ENCODE measurements at regions not wholly inside any gene's neighbourhood (a gene's known extent, or its start where the extent isn't known, plus 50 kb on each side); places are given as distances from the start of the nearest gene placed in this dataset.
"Not testable (repeated sequence)": the region's sequence is repeated elsewhere in the genome, so short reads cannot be mapped to it uniquely, and the experiment has no call there.

DNA sequence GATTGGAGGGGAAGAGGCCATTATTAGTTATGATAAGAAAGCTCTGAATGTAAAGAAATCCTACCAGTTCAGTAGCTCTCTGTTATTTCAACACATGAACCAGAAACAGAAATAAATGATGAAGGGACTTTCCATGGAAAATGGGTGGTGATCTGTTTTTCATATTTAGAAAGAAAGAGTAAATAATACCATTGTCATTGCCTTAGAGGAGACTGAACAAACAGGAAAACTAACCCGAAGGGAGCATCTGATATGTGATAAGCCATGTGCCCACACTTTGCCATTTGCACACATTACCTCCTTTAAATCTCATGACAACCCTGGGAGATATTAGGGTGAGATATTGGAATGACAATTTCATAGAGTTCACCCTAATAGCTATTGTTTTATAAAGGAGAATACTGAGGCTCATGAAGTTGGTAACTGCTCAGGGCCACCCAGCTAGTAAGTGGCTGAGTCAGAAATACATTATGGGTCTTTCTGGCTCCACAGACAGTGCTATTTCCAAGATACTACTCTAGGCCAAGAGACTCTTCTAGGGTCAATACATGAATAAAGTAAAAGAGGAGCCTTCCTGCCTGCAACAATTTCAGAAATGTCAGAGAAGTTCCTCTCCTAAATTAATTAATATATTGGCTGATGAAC lies 111.0 kb upstream of the SLIT3 start:
- DNase-seq: no peak

GRCh38 chr5:169410996-169411783 lies 110.3 kb upstream of the SLIT3 start:
- DNase-seq: no peak

DNA sequence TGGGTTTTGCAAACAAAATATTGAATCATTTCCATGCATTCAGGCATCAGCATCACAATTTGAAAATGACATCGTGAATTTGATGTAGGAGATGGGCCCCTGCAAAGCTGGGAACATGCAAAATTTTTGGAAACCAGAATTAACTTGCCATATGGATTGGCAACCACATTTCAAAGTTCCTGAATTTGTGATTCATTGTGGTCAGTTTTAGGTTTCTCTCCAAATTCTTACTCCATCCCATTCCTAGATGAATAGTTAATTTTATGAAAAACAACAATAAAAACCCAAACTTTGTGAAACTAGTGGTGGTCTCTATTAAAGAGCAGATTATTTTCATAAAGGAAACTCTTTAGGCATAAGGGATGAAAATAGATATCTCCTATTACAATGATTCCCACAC lies 107.8 kb upstream of the SLIT3 start:
- no peak for DNase-seq

GRCh38 chr5:169408171-169408570 lies 107.2 kb upstream of the SLIT3 start:
- no peak for DNase-seq

GRCh38 chr5:169404223-169404622 lies 103.3 kb upstream of the SLIT3 start:
- DNase-seq: no peak

DNA sequence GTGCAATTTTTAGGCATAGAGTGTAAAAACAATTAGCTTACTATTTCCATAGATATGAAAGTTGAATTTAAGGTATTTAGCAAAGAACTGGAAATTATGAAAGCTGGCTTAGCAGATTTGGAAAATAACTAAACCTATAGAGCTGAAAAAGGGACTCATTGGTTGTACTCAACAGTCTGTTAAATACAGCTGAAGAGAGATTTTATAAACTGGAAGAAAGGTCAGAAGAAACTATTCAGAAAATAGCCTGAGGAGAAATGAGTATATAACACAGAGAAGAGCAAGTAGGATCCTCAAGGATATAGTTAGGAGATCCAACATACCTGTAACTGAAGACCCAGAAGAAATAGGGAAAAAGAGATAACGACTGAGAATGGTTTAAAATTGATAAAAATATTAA lies 97.6 kb upstream of the SLIT3 start:
- no peak for DNase-seq

- no peak for DNase-seq
These were observed 94.2 kb upstream of the SLIT3 start for GRCh38 chr5:169395136-169395535.

DNA sequence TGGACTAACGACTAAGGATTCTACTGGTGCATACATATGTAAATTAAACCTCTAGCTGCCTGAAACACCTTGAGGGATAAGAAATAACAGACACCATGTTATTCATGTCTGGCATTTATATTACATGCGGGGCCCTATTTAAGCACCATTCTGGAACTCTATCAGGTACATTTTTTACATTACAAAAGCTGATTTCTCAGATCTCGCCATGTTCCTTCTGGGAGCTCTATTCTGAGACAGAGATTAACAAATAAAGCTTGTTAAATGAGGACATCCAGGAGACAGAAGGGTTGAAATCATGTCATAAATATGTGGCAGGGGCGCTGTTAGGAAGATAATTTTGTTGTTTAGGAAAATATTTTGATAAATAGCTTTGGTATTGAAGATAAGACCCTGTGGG lies 93.4 kb upstream of the SLIT3 start:
- DNase-seq: no peak

DNA sequence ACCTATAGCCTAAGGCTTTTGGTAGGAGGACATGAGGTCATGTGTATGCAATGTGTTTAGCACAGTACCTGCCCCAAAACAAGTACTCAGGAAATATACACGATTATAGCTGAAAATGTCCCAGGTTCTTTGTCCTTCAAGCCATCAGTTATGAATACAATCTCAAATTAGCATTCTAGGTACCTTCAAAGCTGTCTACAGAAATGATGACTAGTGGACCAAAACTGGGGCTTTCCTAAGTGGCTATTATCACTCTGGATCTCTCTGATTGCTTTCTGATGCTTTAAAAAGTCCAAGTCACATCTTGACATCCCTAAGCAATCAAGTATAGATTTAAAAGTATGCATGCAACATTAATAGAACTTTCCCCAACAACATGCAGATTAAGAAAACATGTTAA lies 93.0 kb upstream of the SLIT3 start:
- DNase-seq: no peak

- DNase-seq: no peak
These were observed 89.3 kb upstream of the SLIT3 start for GRCh38 chr5:169390265-169390664.

- no peak for DNase-seq
These were observed 88.4 kb upstream of the SLIT3 start for GRCh38 chr5:169389318-169389717.

- no peak for DNase-seq
These were observed 84.7 kb upstream of the SLIT3 start for GRCh38 chr5:169385636-169386035.

GRCh38 chr5:169384661-169385060 lies 83.7 kb upstream of the SLIT3 start:
- DNase-seq: no peak

GRCh38 chr5:169374761-169375160 lies 73.8 kb upstream of the SLIT3 start:
- peak; percentile 49 for DNase-seq

GRCh38 chr5:169374111-169374510 lies 73.2 kb upstream of the SLIT3 start:
- no peak for DNase-seq

- DNase-seq: not testable (repeated sequence)
These were observed 70.9 kb upstream of the SLIT3 start for GRCh38 chr5:169371801-169372200.

DNA sequence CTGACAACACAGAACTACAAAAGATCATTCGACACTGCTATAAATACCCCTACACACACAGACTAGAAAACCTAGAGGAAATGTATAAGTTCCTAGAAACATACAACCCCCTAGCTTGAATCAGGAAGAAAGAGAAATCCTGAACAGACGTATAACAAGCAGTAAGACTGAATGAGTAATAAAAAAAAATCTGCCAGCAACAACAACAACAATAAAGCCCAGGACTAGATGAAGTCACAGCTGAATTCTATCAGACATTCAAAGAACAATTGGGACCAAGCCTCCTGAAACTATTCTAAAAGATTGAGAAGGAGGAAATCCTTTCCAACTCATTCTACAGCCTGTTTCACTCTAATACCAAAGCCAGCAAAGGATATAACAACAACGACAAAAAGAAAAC lies 68.2 kb upstream of the SLIT3 start:
- no peak for DNase-seq

- DNase-seq: no peak
These were observed 66.9 kb upstream of the SLIT3 start for GRCh38 chr5:169367861-169368260.

DNA sequence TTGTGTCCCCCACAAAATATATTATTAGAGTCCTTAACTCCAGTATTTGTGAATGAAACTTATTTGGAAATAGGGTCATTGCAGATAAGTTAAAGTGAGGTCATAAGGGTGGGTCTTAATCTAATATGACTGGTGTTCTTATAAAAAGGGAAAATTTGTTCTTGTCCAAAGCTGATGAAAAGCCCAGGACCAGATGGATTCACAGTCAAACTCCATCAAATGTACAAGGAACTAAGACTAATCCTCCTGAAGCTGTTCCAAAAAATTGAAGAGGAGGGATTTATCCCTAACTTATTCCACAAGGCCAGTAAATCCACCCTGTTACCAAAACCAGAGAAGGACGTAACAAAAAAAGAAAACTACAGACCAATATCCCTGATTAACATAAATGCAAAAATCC lies 56.4 kb upstream of the SLIT3 start:
- DNase-seq: no peak

DNA sequence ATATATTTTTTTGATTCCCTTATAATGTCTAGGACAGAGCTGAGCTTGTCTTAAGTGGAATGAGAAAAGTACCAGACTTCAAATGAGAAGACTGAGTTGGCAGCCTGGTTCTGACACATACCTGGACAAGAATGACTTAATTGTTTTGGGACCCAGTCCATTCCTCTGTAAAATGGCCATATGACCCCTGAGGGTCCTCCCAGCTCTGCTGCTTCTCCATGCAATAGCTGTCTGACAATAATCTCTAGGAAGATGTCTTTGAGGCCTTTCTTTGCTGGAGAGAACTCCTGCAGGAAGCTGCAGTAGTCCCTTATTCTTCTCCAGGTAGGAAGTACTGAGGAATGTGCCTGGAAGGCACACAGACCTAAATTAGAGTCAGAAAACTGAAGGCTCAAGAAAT lies 55.9 kb upstream of the SLIT3 start:
- DNase-seq: no peak

DNA sequence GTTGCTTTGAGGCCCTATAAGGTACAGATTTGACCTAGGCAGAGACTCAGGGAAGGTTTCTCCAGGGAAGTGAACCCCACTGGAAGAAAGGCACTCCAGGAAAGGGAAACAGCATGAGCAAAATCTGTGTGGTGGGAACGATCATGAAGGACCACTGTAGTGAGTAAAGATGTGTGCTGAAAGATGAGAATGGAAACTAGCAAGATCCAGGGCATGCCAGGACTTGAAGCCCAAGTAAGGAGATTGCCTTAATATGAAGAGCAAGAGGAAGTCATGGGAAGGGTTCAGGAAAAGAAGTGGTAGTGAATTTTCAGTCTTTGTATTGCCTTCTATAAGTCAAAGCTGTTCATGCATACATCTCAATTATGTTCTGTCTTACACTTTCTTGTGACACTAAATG lies 55.2 kb upstream of the SLIT3 start:
- DNase-seq: no peak

DNA sequence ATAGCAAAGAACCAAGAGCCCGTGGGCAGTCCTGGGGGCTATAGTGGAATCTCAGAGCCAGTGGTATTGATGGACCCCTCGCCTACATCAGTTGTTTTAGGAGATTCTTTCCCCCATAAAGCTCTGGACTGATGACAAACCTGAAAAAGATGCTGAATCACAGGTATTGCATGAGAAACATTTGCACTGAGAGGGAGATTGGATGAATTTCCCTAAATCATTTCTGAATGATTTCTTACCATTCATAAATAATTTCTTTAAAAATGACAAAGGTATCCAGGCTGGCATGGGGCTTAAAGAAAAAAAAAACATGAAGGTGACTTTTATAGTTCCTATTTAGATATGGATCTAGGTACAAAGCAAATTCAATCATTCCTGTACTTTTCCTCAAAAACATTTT lies 54.0 kb upstream of the SLIT3 start:
- no peak for DNase-seq

DNA sequence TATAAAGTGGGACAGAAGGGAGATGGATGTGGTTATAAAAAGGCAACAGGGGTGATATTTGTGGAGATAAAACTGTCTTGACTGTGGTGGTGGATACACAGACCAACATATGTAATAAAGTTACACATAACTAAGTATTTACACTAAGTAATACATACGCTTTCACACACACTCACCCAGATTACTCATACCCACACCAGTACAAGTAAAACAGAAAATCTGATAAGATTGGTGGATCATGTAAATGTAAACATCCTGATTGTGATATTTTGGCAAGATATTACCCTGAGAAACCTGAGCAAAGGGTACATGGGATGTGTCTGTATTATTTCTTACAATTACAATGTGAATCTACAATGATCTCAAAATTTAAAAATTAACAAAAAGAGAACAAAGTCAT lies 53.3 kb upstream of the SLIT3 start:
- no peak for DNase-seq

DNA sequence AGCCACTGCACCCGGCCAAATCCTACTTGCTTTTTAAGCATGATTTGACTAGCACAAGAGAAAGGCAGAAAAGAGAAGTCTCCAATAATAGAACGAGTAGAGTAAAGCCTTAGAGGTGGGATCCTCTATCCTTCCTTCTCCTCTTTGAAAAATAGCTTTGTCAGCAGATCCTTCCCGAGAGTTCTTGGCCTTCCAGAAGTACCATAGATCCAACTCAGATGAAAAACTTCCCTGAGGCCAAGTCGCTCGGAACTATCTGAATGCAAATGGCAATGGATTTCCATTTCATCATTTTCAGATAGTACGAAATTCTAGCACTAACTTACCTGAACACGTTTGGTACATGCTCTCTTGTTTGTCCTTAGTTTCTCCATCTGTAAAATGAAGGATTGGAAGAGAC lies 52.0 kb upstream of the SLIT3 start:
- DNase-seq: no peak

DNA sequence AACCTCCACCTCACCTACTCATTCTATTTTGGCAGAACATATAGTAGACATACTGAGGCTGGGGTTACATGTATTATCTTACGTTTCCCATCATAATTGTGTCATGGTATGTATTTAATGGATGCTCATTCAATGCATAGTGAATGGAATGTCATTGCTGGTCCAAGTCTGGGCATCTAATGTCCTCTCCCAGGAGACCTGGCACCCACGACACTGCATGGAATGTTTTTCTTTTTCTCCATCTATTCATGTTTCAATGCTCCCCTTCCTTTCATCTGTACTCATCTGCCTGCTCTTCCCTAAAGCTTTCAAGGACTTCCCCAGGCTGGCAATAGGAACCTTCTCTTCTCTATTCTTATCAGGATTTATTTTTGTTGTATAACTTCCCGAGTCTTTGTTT lies 50.8 kb upstream of the SLIT3 start:
- no peak for DNase-seq

Measured in NCI-H2171 (cell line).